CD4-positive, alpha-beta T cell treated with Interleukin-6 at 100 ng/mL for 8 hours (primary cell): ENCODE measurements at regions not wholly inside any gene's neighbourhood (a gene's known extent, or its start where the extent isn't known, plus 50 kb on each side); places are given as distances from the start of the nearest gene placed in this dataset.

Source experiments
- DNase-seq: peaks from one replicate; pipeline ENCODE4 v3.0.0-alpha.2; 2020; ENCODE audit warnings: mixed read lengths, low spot score

DNA sequence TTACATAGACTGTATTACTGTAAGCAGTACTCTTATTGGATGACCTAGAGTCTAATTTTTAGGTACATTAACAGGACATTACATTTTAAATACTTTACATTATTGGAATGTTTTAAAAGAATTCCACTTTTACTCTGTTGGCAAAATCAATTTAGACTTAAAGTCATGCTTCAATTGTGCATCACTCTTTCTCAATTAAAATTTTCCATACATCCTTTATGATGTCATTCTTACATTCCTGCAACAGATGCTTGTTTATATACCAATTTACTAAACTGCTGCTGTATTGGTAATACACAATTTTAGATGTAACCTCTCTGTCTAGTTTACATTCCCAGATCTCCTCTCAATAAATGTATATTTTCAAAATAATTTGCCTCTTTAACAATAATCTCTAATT, 440.1 kb downstream of the ZEB2 start:
- no peak for DNase-seq

GRCh38 chr2:144078802-144079724, 440.9 kb downstream of the ZEB2 start:
- DNase-seq, result no peak

DNA sequence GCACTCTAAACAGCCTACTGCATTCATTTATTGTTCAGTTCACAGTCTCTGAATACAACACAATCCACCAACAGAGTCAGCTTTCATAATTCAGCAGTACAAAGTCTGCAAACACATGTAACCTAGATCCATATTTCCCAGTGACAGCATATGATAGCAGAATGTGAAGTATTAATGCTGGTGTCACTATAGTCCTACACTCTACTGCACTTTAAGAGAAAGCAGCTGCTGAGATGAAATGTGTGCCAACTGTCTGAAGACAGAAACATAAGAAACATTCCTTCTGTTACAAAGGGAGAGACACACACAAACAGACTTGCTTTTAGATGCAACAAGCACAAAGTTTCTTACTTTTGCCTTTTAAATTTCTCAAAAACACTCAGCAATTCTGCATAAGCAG, 441.8 kb downstream of the ZEB2 start:
- DNase-seq, result no peak

GRCh38 chr2:144074450-144074849, 445.5 kb downstream of the ZEB2 start:
- DNase-seq, result no peak

- no peak for DNase-seq
These were observed 448.5 kb downstream of the ZEB2 start for GRCh38 chr2:144071461-144071860.

- DNase-seq, result no peak
These were observed 452.4 kb downstream of the ZEB2 start for GRCh38 chr2:144067506-144067905.

GRCh38 chr2:144063602-144064001, 456.3 kb downstream of the ZEB2 start:
- no peak for DNase-seq

GRCh38 chr2:144054911-144055310, 465.0 kb downstream of the ZEB2 start:
- no peak for DNase-seq

GRCh38 chr2:144052083-144052482, 467.8 kb downstream of the ZEB2 start:
- DNase-seq, result no peak

DNA sequence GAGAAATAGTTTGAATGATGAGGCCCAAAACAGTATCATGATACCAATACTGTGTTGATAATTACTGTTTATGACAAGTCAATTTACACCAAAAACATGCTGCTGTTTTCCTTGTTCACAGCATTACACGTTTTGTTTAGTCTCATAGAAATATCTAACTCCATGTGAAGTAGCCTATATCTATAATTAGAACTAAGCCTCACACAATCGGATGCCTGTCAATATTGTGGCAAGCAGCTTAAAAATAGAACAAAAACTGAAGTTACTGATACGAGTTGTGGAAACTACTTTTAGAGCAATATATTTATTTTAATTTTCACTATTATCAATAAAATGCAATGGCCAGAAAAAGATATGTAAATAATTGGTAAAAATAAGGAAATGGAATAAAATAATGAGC, 470.8 kb downstream of the ZEB2 start:
- no peak for DNase-seq

DNA sequence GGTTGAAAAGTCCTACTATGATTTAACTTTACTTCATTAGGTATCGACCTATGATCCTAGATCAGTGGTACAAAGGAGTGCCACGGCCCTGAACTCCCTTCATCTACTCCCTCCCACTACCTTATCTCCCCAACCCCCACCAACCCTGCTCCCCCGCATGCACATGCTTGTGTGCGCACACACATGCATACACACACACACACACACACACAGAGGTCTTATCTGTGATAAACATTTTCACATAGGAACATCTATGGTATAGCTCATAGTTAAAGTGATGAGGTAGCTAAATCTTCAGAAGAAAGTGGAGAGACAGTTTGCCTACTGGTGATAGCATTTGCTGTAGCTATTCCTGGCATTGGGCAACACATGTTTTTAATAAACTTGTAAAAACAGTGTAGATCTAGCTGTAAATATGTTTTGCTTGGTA, 471.3 kb downstream of the ZEB2 start:
- DNase-seq, result no peak

DNA sequence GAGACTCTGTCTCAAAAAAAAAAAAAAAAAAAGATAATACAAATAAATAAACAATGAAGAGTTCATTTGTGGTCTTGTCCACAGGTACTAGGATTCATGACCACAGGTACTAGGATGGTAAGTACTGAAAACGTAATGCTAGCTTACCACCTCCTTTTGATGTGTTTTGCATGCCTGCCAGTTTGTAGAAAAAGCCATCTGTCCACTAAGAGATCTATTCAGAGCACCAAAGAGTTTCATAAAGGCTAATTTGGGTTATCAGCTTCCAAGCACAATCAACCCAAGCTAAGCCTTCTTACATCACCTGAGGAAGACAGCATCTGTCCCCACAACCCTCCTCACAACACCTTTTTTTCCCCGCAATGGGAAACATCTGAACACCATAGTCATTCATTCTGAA, 477.2 kb downstream of the ZEB2 start:
- DNase-seq, result no peak

- DNase-seq, result no peak
These were observed 478.3 kb downstream of the ZEB2 start for GRCh38 chr2:144041612-144042011.

GRCh38 chr2:144040834-144041233, 479.1 kb downstream of the ZEB2 start:
- DNase-seq, result no peak

GRCh38 chr2:144032566-144032965, 487.4 kb downstream of the ZEB2 start:
- DNase-seq, result no peak

DNA sequence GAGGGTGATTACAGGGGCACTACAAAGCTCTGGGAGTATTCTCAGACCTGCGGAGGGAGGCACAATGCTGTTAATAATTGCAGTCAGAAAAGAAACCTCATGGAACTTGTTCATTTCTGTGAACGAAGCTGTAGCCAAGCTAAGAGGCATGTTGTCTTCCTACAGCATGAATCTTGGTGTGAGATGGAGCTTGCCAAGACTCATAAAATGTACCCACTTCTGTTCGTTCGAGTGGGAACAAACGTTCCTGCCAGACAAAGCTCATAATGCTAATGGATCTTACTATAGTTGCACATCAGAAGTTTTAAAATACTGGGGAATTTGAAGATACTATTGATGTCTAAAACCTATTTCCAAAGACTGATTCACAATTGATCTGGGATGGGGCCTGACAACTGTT, 489.1 kb downstream of the ZEB2 start:
- no peak for DNase-seq

GRCh38 chr2:144027593-144027992, 492.3 kb downstream of the ZEB2 start:
- DNase-seq, result no peak

- no peak for DNase-seq
These were observed 493.2 kb downstream of the ZEB2 start for GRCh38 chr2:144026753-144027152.

DNA sequence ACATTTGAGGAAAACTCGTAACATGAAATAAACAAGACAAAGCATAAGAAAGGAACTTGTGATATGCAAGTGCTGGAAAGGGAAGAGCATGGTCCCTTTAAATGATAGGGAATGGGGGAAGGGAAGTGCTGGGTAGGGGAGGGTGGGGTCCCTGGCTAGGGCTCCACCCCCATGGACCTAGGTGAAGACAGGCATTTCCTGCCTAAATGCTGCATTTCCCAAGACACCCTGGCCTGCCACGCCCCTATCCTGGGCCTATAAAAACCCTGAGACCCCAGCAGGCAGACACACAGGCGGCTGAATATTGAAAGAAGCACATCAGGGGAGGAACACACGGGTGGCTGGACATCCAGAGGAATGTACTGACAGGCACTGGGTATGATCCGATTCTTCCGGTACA, 499.9 kb downstream of the ZEB2 start:
- DNase-seq, result no peak

DNA sequence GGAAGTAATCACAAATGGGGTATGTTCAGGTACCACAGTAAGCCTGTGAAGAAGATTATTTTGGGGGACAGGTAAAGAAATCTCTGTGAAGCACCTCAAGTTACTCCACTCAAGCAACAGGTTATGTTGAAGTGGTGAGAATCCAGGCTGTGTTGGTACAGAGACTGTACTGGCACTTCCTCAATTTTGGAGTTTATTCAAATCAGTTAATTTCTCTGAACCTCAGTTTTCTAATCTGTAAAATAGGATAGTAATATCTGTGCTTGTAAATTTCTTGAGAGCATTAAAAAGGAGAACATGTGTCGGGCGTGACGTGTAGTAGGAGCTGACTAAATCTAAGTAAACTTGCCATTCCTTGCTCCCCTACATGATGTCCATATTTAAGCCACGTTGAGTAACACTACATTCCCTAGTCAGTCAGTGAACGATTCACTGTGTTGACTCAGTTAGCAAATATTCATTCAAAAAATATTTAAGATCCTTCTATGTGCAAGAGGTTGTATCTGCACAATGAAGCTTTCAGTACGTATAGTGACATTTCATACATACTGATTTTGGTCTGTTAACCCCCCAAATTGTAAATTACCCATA, 504.2 kb downstream of the ZEB2 start:
- DNase-seq, result no peak

DNA sequence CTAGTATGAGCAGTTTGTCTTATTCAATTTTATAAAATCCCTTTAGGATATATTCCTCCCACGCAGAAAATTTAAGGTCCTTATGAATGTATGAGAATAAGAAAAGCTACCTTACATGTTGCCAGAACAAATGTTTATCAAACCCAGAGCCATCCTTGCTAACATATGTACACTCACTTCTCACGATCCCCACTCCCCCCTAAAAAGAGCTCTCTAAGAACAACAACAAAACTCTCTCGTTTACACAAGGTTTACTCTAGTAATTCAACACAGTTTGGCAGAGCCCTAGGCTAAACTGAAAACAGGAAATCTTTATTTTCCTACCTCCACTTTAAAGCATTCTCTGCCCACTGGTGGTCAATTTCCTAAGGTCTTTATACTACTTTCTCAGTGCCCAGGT, 504.9 kb downstream of the ZEB2 start:
- no peak for DNase-seq

DNA sequence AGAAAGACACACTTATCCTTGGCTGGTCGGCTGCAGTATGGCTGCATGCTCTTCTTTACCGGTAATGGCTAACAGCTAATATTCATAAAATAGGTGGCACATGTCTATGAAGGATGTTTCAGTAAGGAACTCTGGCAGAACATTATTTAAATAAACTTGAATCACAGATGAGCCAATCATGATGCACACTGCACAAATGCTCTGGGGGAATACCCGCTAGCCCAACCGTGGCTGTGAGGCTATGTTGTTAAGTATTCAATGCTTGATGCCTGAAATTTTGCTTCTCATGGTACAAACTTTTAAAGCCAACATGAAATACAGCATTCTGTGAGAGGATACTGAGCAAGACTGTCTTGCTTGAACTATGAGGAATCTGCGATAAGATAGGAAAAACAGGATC, 505.8 kb downstream of the ZEB2 start:
- no peak for DNase-seq

DNA sequence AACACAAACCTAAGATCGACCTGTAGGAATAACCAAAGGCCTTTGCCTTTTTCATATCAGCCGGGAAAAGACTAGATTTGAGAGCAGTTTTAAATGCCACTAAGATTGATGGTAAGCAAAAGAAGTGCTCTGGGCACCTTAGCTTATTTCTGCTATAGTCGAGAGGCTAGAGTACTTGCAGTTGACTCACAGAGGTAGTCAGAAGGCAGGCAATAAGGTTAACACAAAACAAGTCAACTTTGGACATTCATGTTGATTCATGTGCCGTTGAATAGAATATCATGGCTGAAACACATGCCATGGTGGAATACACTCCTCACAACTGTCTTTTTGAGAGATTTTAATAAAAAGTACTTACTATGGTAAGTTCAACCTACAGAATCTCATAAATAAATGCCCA, 507.6 kb downstream of the ZEB2 start:
- DNase-seq, result no peak

DNA sequence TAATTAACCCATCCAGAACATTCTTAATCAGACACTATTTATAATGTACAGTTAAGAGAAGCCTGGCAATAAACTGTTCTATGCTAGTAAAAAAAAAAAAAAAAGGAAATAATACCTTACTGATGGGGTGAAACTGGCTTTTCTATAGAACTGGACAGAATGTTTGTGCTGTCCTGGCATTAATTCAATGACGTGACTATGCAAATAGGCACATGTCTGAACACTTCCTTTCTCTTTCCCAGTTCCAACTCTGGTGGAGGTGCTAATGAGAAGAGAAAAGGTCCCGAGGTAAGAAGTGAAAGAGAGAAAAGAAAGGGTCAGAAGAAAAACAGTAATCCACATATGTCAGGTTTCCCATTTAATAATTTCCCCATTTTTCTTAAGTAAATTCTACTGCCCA, 508.4 kb downstream of the ZEB2 start:
- no peak for DNase-seq
